Erythroblast (primary cell): ENCODE measurements at regions not wholly inside any gene's neighbourhood (a gene's known extent, or its start where the extent isn't known, plus 50 kb on each side); places are given as distances from the start of the nearest gene placed in this dataset.

ENCODE experiments used
- GATA1 ChIP-seq: IDR thresholded peaks from 2 replicates; pipeline ENCODE4 v1.6.1; 2011; ENCODE audit warnings: low read depth, mild to moderate bottlenecking, control low read depth, low read length, moderate library complexity
- POLR2A ChIP-seq: IDR thresholded peaks from 2 replicates; pipeline ENCODE4 v1.6.1; 2011; ENCODE audit warnings: mild to moderate bottlenecking, low read length

DNA sequence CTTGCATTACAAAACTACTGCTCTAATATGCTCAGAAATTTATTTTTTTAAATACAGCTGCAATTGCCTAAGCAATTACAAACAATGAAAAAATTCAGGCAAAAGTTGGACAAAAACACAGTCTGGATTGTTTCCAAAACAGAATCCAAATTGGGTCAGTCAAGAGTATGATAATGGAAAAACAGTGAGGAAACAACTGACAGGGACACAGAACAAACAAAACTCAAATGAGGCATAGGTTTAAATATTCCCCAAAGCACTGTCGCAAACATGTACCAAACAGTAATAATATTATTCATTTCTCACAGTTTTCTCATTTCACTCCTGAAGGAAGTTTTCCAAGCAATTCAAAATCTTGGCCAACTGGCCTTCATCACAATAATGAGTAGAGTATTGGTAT is 386.6 kb downstream of the CENPC start:
- TF ChIP-seq POLR2A (no peak), GATA1 (no peak)
